ENCODE measurements at regions not wholly inside any gene's neighbourhood (a gene's known extent, or its start where the extent isn't known, plus 50 kb on each side); places are given as distances from the start of the nearest gene placed in this dataset.

DNA sequence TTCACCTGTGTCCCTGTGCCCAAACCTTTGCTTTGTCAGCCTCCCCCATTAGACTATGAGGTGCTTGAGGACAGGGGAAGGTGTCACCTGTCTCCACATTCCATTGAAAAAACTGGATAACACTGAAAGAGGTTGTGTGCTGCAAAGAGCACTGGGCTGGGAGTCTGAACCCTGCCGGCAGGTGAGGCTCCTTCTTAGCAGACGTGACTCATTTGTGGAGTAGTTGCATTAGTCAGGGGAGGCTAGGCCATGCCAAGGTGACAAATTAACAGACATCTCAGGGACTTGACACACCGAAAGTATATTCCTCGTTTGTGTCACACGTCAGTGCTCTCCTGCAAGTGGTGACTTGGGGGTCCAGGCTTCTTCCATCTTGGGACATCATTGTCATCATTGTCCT, 95.9 kb upstream of the STX18 start:
- CTCF ChIA-PET = no interaction called here
- ATAC-seq (replicated peaks in 1 of 4) (no peak), DNase-seq (no peak)
- Histone ChIP-seq H3K27ac (ENCODE audit: low read length) (no peak overlapping the region), H3K4me1 (ENCODE audit: control insufficient read depth in 1 of 2, extremely low read depth in 1 of 2, insufficient read depth in 2 of 2, low read length in 2 of 2) (no peaks in the 10 kb centered on the region), H3K4me3 (ENCODE audit: control insufficient read depth in 1 of 2, extremely low read depth in 1 of 2, low read length in 1 of 2) (no peak overlapping the region), H3K36me3 (ENCODE audit: control insufficient read depth in 2 of 2, extremely low read depth in 1 of 2, insufficient read depth in 1 of 2, low read length in 1 of 2) (no peaks in the 10 kb centered on the region), H3K9me3 (no peaks in the 10 kb centered on the region), H3K27me3 (replicated peaks in 1 of 2; ENCODE audit: control insufficient read depth in 2 of 2, extremely low read depth in 1 of 2, insufficient read depth in 2 of 2, low read length in 1 of 2) (no peaks in the 10 kb centered on the region)
- Mint-ChIP-seq H3K4me1 (no peaks in the 10 kb centered on the region), H3K4me3 (no peak overlapping the region), H3K9me3 (no peaks in the 10 kb centered on the region), H3K27me3 (no peaks in the 10 kb centered on the region), H3K27ac (no peak overlapping the region), H3K36me3 (peaks cover 33% of the 10 kb centered on the region)
- 32% methylated on average over 4 of the region's 5 CpGs for WGBS (ENCODE audit: insufficient coverage)
- POLR2A ChIA-PET = interaction anchor here in 1 of 2 donors (0.6 kb wide), 1 partner anchor 10 kb away, joined by 3 read pairs; no protein-coding TSS in a partner anchor

GRCh38 chr4:4633431-4633830, 91.6 kb upstream of the STX18 start:
- no peak overlapping the region for H3K4me3 ChIP-seq (ENCODE audit: control insufficient read depth in 1 of 2, extremely low read depth in 1 of 2, low read length in 1 of 2)
- H3K9me3 Mint-ChIP-seq = peaks cover 0 to 4% (median 0%) of the 10 kb centered on the region in 3 donors
- no peaks in the 10 kb centered on the region for H3K9me3 ChIP-seq
- ChIA-PET CTCF (no interaction called here), POLR2A (no interaction called here)
- H3K4me1 Mint-ChIP-seq = no peaks in the 10 kb centered on the region
- peaks cover 45% of the 10 kb centered on the region for H3K36me3 Mint-ChIP-seq
- DNase-seq (no peak), ATAC-seq (replicated peaks in 1 of 4) (no peak)
- WGBS (ENCODE audit: insufficient coverage) = 95% methylated on average over 3 of the region's 3 CpGs
- H3K27ac Mint-ChIP-seq = no peak overlapping the region
- H3K36me3 ChIP-seq (ENCODE audit: control insufficient read depth in 2 of 2, extremely low read depth in 1 of 2, insufficient read depth in 1 of 2, low read length in 1 of 2) = no peaks in the 10 kb centered on the region
- no peaks in the 10 kb centered on the region for H3K27me3 Mint-ChIP-seq
- H3K27me3 ChIP-seq (replicated peaks in 1 of 2; ENCODE audit: control insufficient read depth in 2 of 2, extremely low read depth in 1 of 2, insufficient read depth in 2 of 2, low read length in 1 of 2) = no peaks in the 10 kb centered on the region
- H3K4me3 Mint-ChIP-seq = no peak overlapping the region
- H3K4me1 ChIP-seq (ENCODE audit: control insufficient read depth in 1 of 2, extremely low read depth in 1 of 2, insufficient read depth in 2 of 2, low read length in 2 of 2) = no peaks in the 10 kb centered on the region
- H3K27ac ChIP-seq (ENCODE audit: low read length) = no peak overlapping the region

GRCh38 chr4:4631150-4631549, 89.3 kb upstream of the STX18 start:
- Histone ChIP-seq H3K27me3 (replicated peaks in 1 of 2; ENCODE audit: control insufficient read depth in 2 of 2, extremely low read depth in 1 of 2, insufficient read depth in 2 of 2, low read length in 1 of 2) (no peaks in the 10 kb centered on the region), H3K36me3 (ENCODE audit: control insufficient read depth in 2 of 2, extremely low read depth in 1 of 2, insufficient read depth in 1 of 2, low read length in 1 of 2) (no peaks in the 10 kb centered on the region), H3K27ac (ENCODE audit: low read length) (no peak overlapping the region), H3K4me3 (ENCODE audit: control insufficient read depth in 1 of 2, extremely low read depth in 1 of 2, low read length in 1 of 2) (no peak overlapping the region), H3K9me3 (no peaks in the 10 kb centered on the region), H3K4me1 (ENCODE audit: control insufficient read depth in 1 of 2, extremely low read depth in 1 of 2, insufficient read depth in 2 of 2, low read length in 2 of 2) (no peaks in the 10 kb centered on the region)
- ChIA-PET CTCF (interaction anchor here in 1 of 2 donors (0.8 kb wide), 1 partner anchor 24 kb away, joined by 3 read pairs; no protein-coding TSS in a partner anchor), POLR2A (no interaction called here)
- DNase-seq = no peak
- Mint-ChIP-seq H3K36me3 (peaks cover 29% of the 10 kb centered on the region), H3K4me3 (no peak overlapping the region), H3K27ac (no peak overlapping the region), H3K9me3 (peaks cover 0 to 4% (median 0%) of the 10 kb centered on the region in 3 donors), H3K4me1 (no peaks in the 10 kb centered on the region), H3K27me3 (no peaks in the 10 kb centered on the region)
- ATAC-seq (replicated peaks in 1 of 4) = no peak

- Mint-ChIP-seq H3K36me3 (peaks cover 21% of the 10 kb centered on the region), H3K27ac (no peak overlapping the region), H3K27me3 (no peaks in the 10 kb centered on the region), H3K4me3 (no peak overlapping the region), H3K4me1 (no peaks in the 10 kb centered on the region), H3K9me3 (peaks cover 0 to 4% (median 0%) of the 10 kb centered on the region in 3 donors)
- WGBS (ENCODE audit: insufficient coverage) = 89% methylated on average over 2 of the region's 2 CpGs
- ATAC-seq (replicated peaks in 1 of 4) (no peak), DNase-seq (no peak)
- H3K4me1 ChIP-seq (ENCODE audit: control insufficient read depth in 1 of 2, extremely low read depth in 1 of 2, insufficient read depth in 2 of 2, low read length in 2 of 2) = no peaks in the 10 kb centered on the region
- no peak overlapping the region for H3K4me3 ChIP-seq (ENCODE audit: control insufficient read depth in 1 of 2, extremely low read depth in 1 of 2, low read length in 1 of 2)
- no peaks in the 10 kb centered on the region for H3K9me3 ChIP-seq
- H3K36me3 ChIP-seq (ENCODE audit: control insufficient read depth in 2 of 2, extremely low read depth in 1 of 2, insufficient read depth in 1 of 2, low read length in 1 of 2) = no peaks in the 10 kb centered on the region
- no peaks in the 10 kb centered on the region for H3K27me3 ChIP-seq (replicated peaks in 1 of 2; ENCODE audit: control insufficient read depth in 2 of 2, extremely low read depth in 1 of 2, insufficient read depth in 2 of 2, low read length in 1 of 2)
- H3K27ac ChIP-seq (ENCODE audit: low read length) = no peak overlapping the region
- ChIA-PET CTCF (no interaction called here), POLR2A (no interaction called here)
Measured at GRCh38 chr4:4627906-4628305, 86.1 kb upstream of the STX18 start.

- Mint-ChIP-seq H3K27me3 (no peaks in the 10 kb centered on the region), H3K36me3 (peaks cover 14% of the 10 kb centered on the region)
- WGBS (ENCODE audit: insufficient coverage) = 92% methylated on average over 2 of the region's 4 CpGs
Measured at GRCh38 chr4:4627111-4627510, 85.3 kb upstream of the STX18 start.

DNA sequence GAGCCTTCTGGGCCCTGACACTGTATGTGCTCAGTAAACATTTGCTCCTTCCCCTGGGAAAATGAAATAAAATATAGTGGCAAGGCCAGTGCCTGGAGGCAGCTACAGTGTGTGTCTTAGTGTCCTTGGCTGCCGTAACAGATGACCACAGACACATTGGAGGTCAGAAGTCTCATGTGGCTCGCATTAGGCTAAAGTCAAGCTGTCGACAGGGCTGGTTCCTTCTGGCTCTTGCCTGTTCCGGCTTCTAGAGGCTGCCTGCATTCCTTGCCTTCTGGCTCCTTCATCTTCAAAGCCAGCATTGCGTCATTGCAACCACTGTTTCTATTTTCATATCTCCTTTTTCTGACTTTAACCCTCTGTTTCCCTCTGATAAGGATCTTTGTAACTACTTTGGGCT, 83.6 kb upstream of the STX18 start:
- Mint-ChIP-seq H3K27me3 (no peaks in the 10 kb centered on the region), H3K36me3 (peaks cover 11% of the 10 kb centered on the region), H3K9me3 (peaks cover 0 to 4% (median 4%) of the 10 kb centered on the region in 3 donors), H3K4me1 (no peaks in the 10 kb centered on the region), H3K4me3 (no peak overlapping the region), H3K27ac (no peak overlapping the region)
- no peaks in the 10 kb centered on the region for H3K4me1 ChIP-seq (ENCODE audit: control insufficient read depth in 1 of 2, extremely low read depth in 1 of 2, insufficient read depth in 2 of 2, low read length in 2 of 2)
- H3K4me3 ChIP-seq (ENCODE audit: control insufficient read depth in 1 of 2, extremely low read depth in 1 of 2, low read length in 1 of 2) = no peak overlapping the region
- no peaks in the 10 kb centered on the region for H3K9me3 ChIP-seq
- DNase-seq (no peak), ATAC-seq (replicated peaks in 1 of 4) (no peak)
- no peaks in the 10 kb centered on the region for H3K36me3 ChIP-seq (ENCODE audit: control insufficient read depth in 2 of 2, extremely low read depth in 1 of 2, insufficient read depth in 1 of 2, low read length in 1 of 2)
- POLR2A ChIA-PET = no interaction called here
- WGBS (ENCODE audit: insufficient coverage) = 98% methylated on average over 5 of the region's 5 CpGs
- CTCF ChIA-PET = no interaction called here
- H3K27me3 ChIP-seq (replicated peaks in 1 of 2; ENCODE audit: control insufficient read depth in 2 of 2, extremely low read depth in 1 of 2, insufficient read depth in 2 of 2, low read length in 1 of 2) = no peaks in the 10 kb centered on the region
- H3K27ac ChIP-seq (ENCODE audit: low read length) = no peak overlapping the region

More at GRCh38 chr4:4627111-4627510, 85.3 kb upstream of the STX18 start:
- Histone ChIP-seq H3K36me3 (ENCODE audit: control insufficient read depth in 2 of 2, extremely low read depth in 1 of 2, insufficient read depth in 1 of 2, low read length in 1 of 2) (no peaks in the 10 kb centered on the region), H3K4me1 (ENCODE audit: control insufficient read depth in 1 of 2, extremely low read depth in 1 of 2, insufficient read depth in 2 of 2, low read length in 2 of 2) (no peaks in the 10 kb centered on the region), H3K27ac (ENCODE audit: low read length) (no peak overlapping the region), H3K9me3 (no peaks in the 10 kb centered on the region), H3K27me3 (replicated peaks in 1 of 2; ENCODE audit: control insufficient read depth in 2 of 2, extremely low read depth in 1 of 2, insufficient read depth in 2 of 2, low read length in 1 of 2) (no peaks in the 10 kb centered on the region), H3K4me3 (ENCODE audit: control insufficient read depth in 1 of 2, extremely low read depth in 1 of 2, low read length in 1 of 2) (no peak overlapping the region)
- Mint-ChIP-seq H3K4me3 (no peak overlapping the region), H3K4me1 (no peaks in the 10 kb centered on the region), H3K9me3 (peaks cover 0 to 4% (median 0%) of the 10 kb centered on the region in 3 donors), H3K27ac (no peak overlapping the region)
- ChIA-PET CTCF (no interaction called here), POLR2A (no interaction called here)
- ATAC-seq (replicated peaks in 1 of 4) (no peak), DNase-seq (no peak)

GRCh38 chr4:4624276-4624897, 82.5 kb upstream of the STX18 start:
- Histone ChIP-seq H3K36me3 (ENCODE audit: control insufficient read depth in 2 of 2, extremely low read depth in 1 of 2, insufficient read depth in 1 of 2, low read length in 1 of 2) (no peaks in the 10 kb centered on the region), H3K27me3 (replicated peaks in 1 of 2; ENCODE audit: control insufficient read depth in 2 of 2, extremely low read depth in 1 of 2, insufficient read depth in 2 of 2, low read length in 1 of 2) (no peaks in the 10 kb centered on the region), H3K9me3 (no peaks in the 10 kb centered on the region), H3K4me3 (ENCODE audit: control insufficient read depth in 1 of 2, extremely low read depth in 1 of 2, low read length in 1 of 2) (no peak overlapping the region), H3K4me1 (ENCODE audit: control insufficient read depth in 1 of 2, extremely low read depth in 1 of 2, insufficient read depth in 2 of 2, low read length in 2 of 2) (no peaks in the 10 kb centered on the region), H3K27ac (ENCODE audit: low read length) (no peak overlapping the region)
- 88% methylated on average over 3 of the region's 7 CpGs for WGBS (ENCODE audit: insufficient coverage)
- POLR2A ChIA-PET = no interaction called here
- no peak for DNase-seq
- Mint-ChIP-seq H3K4me1 (no peaks in the 10 kb centered on the region), H3K4me3 (no peak overlapping the region), H3K27ac (no peak overlapping the region), H3K9me3 (peaks cover 0 to 9% (median 4%) of the 10 kb centered on the region in 3 donors), H3K36me3 (peaks cover 13% of the 10 kb centered on the region), H3K27me3 (no peaks in the 10 kb centered on the region)
- CTCF ChIA-PET = no interaction called here
- ATAC-seq (replicated peaks in 1 of 4) = no peak
